GM12864 (cell line): ENCODE measurements at regions not wholly inside any gene's neighbourhood (a gene's known extent, or its start where the extent isn't known, plus 50 kb on each side); places are given as distances from the start of the nearest gene placed in this dataset.

Experiments
- DNase-seq: peaks from one replicate; pipeline ENCODE4 v3.0.0-alpha.2; 2011; ENCODE audit warnings: low read depth
- H3K4me3 ChIP-seq: 2 replicates; pipeline ENCODE4 v1.5.1; 2011; ENCODE audit warnings: mild to moderate bottlenecking, low read depth, low read length, control low read depth
- TF ChIP-seq, protein P1 (sequence below): IDR thresholded peaks from 2 replicates; pipeline ENCODE4 v1.5.1; 2011; ENCODE audit warnings: low read depth, mild to moderate bottlenecking, moderate library complexity, low read length, control low read depth, inconsistent platforms; ENCODE audit errors: missing control alignments

DNA sequence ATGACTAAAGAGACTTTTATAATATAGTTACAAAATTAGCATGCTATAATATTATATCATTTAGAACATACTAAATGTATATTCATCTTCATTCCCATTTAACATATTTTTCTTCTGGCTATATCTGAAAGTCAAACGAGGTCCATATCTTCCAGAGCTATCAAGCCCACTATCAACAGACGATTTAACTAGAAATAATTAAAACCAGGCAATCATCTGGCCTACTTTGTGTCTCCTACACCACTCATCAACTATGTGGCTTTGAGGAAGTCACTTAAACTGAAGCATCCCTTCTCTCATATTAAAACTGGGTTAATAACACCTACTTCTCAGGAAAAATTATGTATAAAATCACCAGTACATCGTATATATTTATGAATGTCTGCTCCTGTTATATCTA, 1330.5 kb upstream of the PABPC4L start:
- TF ChIP-seq, protein P1, sequence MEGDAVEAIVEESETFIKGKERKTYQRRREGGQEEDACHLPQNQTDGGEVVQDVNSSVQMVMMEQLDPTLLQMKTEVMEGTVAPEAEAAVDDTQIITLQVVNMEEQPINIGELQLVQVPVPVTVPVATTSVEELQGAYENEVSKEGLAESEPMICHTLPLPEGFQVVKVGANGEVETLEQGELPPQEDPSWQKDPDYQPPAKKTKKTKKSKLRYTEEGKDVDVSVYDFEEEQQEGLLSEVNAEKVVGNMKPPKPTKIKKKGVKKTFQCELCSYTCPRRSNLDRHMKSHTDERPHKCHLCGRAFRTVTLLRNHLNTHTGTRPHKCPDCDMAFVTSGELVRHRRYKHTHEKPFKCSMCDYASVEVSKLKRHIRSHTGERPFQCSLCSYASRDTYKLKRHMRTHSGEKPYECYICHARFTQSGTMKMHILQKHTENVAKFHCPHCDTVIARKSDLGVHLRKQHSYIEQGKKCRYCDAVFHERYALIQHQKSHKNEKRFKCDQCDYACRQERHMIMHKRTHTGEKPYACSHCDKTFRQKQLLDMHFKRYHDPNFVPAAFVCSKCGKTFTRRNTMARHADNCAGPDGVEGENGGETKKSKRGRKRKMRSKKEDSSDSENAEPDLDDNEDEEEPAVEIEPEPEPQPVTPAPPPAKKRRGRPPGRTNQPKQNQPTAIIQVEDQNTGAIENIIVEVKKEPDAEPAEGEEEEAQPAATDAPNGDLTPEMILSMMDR: no peak
- no peak overlapping the region for H3K4me3 ChIP-seq
- DNase-seq: no peak

DNA sequence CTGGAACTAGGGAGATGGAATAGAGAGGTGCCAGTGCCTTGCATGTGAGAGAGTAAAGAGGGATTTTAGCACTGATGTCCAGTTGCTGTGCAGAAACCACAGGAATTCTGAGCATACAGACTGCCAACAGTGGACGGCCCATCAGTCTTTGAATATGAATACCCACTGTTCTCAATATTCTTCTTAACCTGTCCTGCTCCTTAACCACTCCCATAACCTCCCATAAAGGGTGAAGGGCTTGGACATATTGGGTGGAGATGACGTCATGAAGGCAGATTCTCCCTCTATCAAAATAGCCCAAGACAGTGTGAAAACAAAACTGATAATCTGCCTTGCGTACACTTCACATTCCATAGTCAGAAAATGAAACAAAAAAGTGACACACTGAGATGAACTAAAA, 1313.7 kb upstream of the PABPC4L start:
- no peak for DNase-seq
- TF ChIP-seq, protein P1: no peak
- H3K4me3 ChIP-seq: no peak overlapping the region

DNA sequence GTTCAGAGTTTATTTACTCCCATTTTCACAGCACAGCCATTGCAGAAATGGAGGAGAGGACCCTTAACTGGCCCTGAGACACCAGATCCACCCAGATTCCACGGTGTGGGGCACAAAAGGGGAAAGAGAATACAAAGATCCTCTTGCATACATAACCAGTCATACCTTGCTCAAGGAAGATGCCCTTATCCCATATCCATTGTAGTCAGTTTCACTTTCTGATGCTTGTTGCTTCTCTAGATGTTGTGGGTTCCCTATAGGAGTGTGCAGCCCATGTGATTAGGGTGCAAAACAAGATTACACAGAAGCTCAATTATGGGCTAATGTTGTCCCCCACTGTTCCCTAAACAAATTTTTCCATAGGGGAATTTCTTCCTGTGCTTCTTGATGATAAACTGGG, 1309.0 kb upstream of the PABPC4L start:
- no peak overlapping the region for H3K4me3 ChIP-seq
- TF ChIP-seq, protein P1: no peak
- no peak for DNase-seq

DNA sequence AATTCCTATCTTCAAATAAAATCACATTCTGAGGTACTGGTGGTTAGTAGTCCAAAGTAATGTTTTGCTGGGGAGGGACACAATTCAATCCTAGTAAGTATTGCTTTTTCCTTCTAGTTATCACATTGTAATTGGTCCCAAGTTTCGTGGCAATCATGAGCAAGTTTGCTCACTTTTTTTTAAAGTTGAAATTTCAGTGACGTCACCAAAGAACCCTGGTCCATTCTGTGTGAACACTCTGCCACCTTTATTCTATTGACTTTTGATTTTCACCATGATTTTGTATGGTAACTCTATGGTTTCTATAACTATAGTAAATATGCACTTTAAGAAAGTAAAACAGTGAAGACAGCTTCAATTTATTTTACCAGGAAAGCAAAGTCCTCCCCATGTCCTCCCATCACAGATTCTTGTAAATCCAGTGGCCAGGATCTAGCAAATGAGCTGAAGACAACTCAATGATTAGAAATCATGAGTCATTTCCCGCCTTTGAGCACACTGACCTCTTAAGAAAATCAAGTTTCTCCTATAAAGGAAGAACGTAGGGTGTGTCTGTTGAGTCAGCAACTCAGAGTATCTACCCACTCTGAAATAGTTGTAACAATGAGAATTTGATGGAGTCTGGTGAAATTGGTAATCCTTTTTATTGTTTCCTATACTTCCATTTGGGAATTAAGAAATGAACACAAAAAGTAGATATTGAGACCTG, 1306.6 kb upstream of the PABPC4L start:
- no peak for DNase-seq
- TF ChIP-seq, protein P1: no peak
- no peak overlapping the region for H3K4me3 ChIP-seq

DNA sequence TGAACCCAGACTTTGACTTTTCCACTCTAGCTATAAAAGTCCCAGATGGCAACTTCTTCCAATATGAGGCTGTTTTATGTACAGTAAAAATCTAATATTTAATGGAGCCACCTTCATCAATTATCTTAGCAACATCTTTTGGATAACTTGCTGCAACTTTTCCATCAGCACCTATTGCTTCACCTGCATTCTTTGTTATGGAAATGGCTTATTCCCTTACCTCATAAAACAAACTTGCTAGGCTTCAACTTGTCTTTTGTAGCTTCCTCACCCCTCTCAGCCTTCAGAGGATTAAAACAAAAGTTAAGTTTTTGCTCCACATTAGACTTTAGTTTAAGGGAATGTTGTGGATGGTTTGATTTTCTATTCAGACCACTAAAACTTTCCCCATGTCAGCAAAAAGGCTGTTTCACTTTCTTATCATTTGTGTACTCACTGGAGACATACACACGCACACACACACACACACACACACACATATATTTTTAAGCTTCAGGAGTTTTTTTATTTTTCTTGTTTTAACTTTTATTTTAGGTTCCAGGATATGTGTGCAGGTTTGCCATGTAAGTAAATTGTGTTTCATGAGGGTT, 1296.1 kb upstream of the PABPC4L start:
- TF ChIP-seq, protein P1: no peak
- DNase-seq: no peak
- no peak overlapping the region for H3K4me3 ChIP-seq

DNA sequence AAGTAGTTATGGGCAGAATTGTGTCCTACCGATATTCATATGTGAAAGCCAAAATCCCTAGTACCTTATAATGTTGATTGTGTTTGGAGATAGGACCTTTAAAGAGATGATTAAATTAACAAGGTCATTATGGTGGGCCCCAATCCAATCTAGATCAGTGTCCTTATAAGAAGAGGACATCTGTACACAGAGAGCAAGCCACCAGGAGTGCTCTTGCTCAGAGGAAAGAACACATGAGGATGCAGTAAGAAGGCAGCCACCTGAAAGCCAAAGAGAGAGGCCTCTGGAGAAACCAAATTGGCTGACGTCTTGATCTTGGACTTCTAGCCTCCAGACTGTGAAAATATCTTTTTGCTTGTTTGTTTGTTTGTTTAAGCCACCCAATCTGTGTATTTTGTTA, 1290.8 kb upstream of the PABPC4L start:
- no peak for DNase-seq
- TF ChIP-seq, protein P1: no peak

DNA sequence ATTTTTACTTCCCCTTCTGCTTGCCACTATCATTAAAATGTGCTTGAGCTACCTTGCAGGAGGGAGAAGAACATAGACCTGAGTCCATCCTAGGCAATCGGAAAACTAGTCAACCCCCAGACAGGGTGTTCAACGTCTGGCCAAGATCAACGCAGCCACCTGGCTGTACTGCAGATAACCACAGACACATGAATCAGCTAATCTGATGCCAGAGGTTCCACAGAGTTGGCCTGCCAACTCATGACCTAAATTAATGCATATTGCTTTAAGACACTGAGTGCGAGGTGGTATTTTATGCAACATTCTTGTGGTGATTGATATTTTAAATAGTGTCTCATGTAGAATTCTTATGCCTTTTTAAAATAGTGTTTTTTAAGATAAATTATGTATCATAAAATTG, 1283.8 kb upstream of the PABPC4L start:
- no peak overlapping the region for H3K4me3 ChIP-seq
- DNase-seq: no peak
- TF ChIP-seq, protein P1: no peak

More for the DNA sequence above, 1290.8 kb upstream of the PABPC4L start:
- H3K4me3 ChIP-seq: no peak overlapping the region
